VCaP (cell line): ENCODE measurements at regions not wholly inside any gene's neighbourhood (a gene's known extent, or its start where the extent isn't known, plus 50 kb on each side); places are given as distances from the start of the nearest gene placed in this dataset.

Experiments used
- H3K27ac ChIP-seq: fragments of 450-650 bp; 2 replicates; pipeline ENCODE4 v1.5.1; 2017
- CTCF ChIP-seq: fragments of 450-650 bp; conservative IDR thresholded peaks from 2 replicates; pipeline ENCODE4 v1.5.1; 2017; ENCODE audit warnings: mild to moderate bottlenecking, moderate library complexity

GRCh38 chr5:61755726-61756222 lies 423.7 kb downstream of the ZSWIM6 start:
- no peak overlapping the region for H3K27ac ChIP-seq

DNA sequence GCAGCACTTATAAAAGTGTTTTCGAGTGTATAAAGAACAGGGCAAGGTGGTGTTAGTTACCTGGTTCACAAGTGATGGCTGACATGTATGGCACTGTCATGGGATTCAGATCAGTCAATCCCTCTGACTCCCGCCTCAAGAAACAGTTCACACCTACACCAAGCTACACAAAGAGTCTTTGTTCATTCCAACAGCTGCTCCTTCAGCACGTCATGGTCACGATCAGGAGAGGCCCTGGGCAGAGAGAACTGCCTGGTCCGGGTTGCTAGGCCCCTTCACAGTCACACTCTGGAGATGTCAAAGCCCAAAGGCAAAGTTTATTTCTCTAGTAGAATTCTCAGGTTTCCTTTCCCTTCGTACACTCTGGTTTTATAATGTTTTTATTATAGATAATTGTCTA lies 426.7 kb downstream of the ZSWIM6 start:
- TF ChIP-seq CTCF: no peak
- no peak overlapping the region for H3K27ac ChIP-seq

More at GRCh38 chr5:61755726-61756222, 423.7 kb downstream of the ZSWIM6 start:
- no peak for TF ChIP-seq CTCF

- TF ChIP-seq CTCF: no peak
- no peak overlapping the region for H3K27ac ChIP-seq
These were observed 433.4 kb downstream of the ZSWIM6 start for GRCh38 chr5:61765471-61765870.

DNA sequence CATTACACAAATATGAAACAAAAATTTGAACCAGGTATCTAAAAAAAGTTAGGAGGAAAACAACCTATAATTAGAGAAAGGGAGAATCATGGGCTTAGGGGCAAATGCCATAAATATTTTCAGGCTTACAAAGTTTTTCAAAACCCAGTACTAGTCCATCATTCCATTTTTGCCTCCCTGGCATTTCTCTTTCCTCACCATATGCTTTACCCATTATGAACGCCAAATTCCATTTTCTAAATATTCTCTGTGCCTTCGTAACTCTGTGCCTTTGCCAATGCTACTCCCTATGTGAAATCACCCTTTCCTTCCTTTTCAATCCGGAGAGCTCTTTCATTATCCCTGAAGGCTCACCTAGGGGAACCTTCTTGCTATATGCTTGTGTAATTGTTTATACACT lies 434.1 kb downstream of the ZSWIM6 start:
- no peak overlapping the region for H3K27ac ChIP-seq
- no peak for TF ChIP-seq CTCF

DNA sequence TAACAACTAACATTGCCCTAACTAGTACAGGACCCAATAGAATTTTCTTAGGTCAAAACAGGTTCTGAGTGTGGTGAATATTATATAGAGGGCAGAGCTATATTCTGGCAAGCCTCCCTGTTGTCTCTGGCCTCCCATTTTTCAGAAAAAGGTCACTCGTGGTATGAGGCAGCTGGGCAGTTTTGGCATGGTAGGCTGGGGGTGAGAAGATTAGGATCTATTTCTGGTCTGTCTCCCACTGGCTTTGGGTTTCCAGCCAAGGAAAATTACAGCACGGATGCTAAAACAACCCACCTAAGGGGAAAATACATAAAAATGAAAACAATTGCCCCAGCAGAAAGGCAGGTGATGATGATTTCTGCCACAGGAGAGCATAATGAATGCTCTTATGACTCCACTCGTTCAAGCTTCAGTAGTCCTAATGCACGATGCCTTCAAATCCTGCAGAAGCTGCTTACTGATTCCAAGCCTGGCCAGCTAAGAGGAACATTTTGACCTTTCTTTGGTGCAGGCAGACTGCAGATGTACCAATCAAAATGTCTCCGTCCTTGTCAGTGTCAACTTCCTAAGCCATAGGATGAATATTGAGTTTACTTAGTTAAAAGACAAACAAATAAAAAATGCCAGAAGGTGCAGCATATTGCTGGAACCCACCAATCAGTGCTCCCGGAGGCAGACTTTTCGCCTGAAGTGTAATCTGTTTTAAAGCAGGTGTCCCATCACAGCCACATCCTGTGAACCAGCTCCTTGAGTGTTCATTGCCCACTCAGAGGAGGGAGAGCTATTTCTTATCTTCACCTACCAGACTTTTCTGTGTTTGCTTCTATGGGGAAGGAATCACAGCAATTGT lies 435.4 kb downstream of the ZSWIM6 start:
- no peak overlapping the region for H3K27ac ChIP-seq
- TF ChIP-seq CTCF: no peak

- TF ChIP-seq CTCF: peak; percentile 20; the same call in 1 of the 2 replicates
- H3K27ac ChIP-seq: no peak overlapping the region
These were observed 436.7 kb downstream of the ZSWIM6 start for GRCh38 chr5:61768692-61769281.

GRCh38 chr5:61771062-61771461 lies 439.0 kb downstream of the ZSWIM6 start:
- TF ChIP-seq CTCF: no peak
- no peak overlapping the region for H3K27ac ChIP-seq
